Skeletal muscle satellite cell (primary cell): ENCODE measurements at regions not wholly inside any gene's neighbourhood (a gene's known extent, or its start where the extent isn't known, plus 50 kb on each side); places are given as distances from the start of the nearest gene placed in this dataset.

Experiments
- H3K27me3 ChIP-seq: 2 replicates; pipeline ENCODE4 v1.7.0; 2013; ENCODE audit warnings: low read length; ENCODE audit not compliant: control insufficient read depth, insufficient read depth
- H3K36me3 ChIP-seq: 2 replicates; pipeline ENCODE4 v1.7.0; 2013; ENCODE audit warnings: mild to moderate bottlenecking, control low read depth, low read length; ENCODE audit not compliant: insufficient read depth
- H3K4me1 ChIP-seq: 2 replicates; pipeline ENCODE4 v1.7.0; 2013; ENCODE audit warnings: low read length; ENCODE audit not compliant: control insufficient read depth, insufficient read depth
- H3K4me2 ChIP-seq: 2 replicates; pipeline ENCODE4 v1.7.0; 2013; ENCODE audit warnings: mild to moderate bottlenecking, low read length
- H3K4me3 ChIP-seq: 2 replicates; pipeline ENCODE4 v1.7.0; 2013; ENCODE audit warnings: low read length
- H3K9ac ChIP-seq: 2 replicates; pipeline ENCODE4 v1.7.0; 2013; ENCODE audit warnings: mild to moderate bottlenecking, low read depth, low read length, moderate library complexity
- H3K9me3 ChIP-seq: replicated peaks from 2 replicates; pipeline ENCODE4 v1.7.0; 2013; ENCODE audit warnings: mild to moderate bottlenecking, control low read depth, low read length

- Histone ChIP-seq H3K4me3 (no peak overlapping the region), H3K27me3 (peaks cover 35% of the 10 kb centered on the region), H3K9me3 (peaks cover 8% of the 10 kb centered on the region), H3K4me1 (no peaks in the 10 kb centered on the region), H3K36me3 (no peaks in the 10 kb centered on the region), H3K4me2 (no peak overlapping the region), H3K9ac (no peak overlapping the region)
Measured at GRCh38 chrX:39609941-39610340, 487.8 kb downstream of the BCOR start.

DNA sequence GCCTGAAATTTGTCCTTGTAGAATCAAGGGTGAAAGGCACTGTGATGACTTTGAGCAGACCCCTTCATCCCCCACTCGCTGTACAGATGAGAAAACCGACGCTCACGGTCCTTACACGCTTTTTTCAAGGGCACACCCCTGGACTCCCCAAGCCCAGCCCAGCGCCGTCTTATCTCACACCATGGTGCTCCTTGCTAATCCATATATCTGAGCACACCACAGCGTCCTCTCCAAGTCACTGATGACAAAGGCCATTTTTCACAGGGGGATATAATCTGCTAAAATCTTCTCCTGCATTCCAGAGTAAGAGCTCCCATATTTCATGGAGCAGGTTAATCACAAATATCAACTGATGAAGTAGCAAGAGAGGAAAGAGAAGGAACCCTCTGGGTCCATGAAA is 486.3 kb downstream of the BCOR start:
- Histone ChIP-seq H3K9ac (no peak overlapping the region), H3K4me3 (no peak overlapping the region), H3K9me3 (peaks cover 8% of the 10 kb centered on the region), H3K27me3 (peaks cover 42% of the 10 kb centered on the region), H3K36me3 (no peaks in the 10 kb centered on the region), H3K4me1 (no peaks in the 10 kb centered on the region), H3K4me2 (no peak overlapping the region)

- H3K4me2 ChIP-seq: peak overlapping the region; percentile 33
- H3K9me3 ChIP-seq: no peaks in the 10 kb centered on the region
- H3K36me3 ChIP-seq: no peaks in the 10 kb centered on the region
- H3K27me3 ChIP-seq: peaks cover 49% of the 10 kb centered on the region
- H3K4me3 ChIP-seq: no peak overlapping the region
- no peaks in the 10 kb centered on the region for H3K4me1 ChIP-seq
- H3K9ac ChIP-seq: no peak overlapping the region
Measured at GRCh38 chrX:39613482-39613995, 484.2 kb downstream of the BCOR start.

DNA sequence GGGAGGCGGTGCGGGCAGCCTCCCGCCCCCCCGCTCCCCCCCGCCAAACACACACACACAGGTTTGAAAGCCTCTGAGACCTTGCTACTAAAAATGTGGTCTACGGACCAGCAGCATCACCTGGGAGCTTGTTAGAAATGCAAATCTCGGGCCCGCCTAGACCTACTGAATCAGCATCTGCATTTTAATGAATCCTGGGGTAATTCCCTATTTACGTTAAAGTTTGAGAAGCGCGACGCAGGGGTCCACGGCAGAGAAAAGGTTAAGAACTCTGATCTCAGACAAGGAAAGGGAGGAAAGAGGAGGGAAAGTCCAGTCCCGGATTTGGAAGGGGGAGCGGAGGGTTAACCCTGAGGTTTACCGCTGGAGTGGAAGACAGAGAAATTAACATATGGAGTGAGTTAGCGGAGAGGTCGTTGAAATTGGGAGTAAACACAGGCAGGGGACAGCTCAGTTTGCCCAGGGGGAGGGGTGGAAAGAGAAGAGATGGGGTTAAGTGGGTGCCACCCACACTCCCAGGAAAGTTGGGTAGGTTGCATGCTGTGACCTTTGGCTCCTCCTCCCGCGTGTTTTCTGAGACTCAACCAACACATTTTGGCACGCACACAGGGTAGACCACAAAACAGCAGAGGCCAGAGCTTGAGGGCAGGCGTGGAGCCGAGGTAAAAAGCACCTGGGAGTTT is 483.6 kb downstream of the BCOR start:
- Histone ChIP-seq H3K9ac (no peak overlapping the region), H3K4me1 (no peaks in the 10 kb centered on the region), H3K27me3 (peaks cover 49% of the 10 kb centered on the region), H3K4me3 (no peak overlapping the region), H3K36me3 (no peaks in the 10 kb centered on the region), H3K4me2 (no peak overlapping the region), H3K9me3 (no peaks in the 10 kb centered on the region)

DNA sequence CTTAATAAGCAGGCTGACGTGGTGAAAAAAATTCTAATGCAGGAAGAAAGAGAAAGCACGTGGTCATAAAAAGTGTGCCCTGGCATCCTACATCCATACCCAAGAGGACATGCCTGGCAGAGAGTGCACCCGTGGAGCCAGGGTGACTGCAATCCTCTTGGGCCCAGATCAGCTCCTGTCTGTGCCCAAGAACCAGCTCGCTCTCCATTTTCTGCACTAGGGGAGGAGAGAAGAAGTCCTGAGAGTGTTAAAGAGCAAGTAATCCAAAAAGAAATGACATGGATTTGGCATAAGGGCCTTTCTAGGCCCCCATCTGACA is 483.1 kb downstream of the BCOR start:
- no peak overlapping the region for H3K4me3 ChIP-seq
- H3K36me3 ChIP-seq: no peaks in the 10 kb centered on the region
- peaks cover 48% of the 10 kb centered on the region for H3K27me3 ChIP-seq
- no peak overlapping the region for H3K4me2 ChIP-seq
- H3K4me1 ChIP-seq: no peaks in the 10 kb centered on the region
- no peak overlapping the region for H3K9ac ChIP-seq
- H3K9me3 ChIP-seq: no peaks in the 10 kb centered on the region

DNA sequence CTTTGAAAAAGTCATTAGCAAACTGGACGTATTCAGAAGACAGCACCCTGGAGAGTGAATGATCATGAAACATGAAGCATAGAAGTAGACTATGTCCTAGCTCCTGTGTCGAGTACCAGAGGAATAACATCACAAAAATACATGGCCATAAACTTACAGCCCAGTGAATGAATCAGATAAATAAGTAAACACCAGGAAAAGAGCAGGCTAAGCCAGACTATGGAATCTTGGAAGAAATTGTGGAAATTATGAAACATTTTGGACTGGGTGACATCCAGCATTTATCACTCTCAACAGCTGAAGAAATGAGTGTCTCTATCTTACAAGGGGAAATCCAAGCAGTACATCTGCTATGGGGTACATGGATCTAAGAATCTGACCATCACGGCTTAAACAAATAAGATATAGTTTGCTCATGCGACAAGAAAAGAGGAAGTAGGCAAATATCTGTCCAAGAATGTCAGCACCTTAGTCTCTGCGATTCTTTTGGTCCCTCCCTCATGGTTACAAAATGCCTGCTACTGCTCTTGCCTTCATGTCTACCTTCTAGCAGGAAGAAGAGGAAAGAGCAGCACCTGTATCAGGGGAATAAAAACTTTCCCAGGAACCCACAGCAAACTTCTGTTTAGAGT is 481.5 kb downstream of the BCOR start:
- no peaks in the 10 kb centered on the region for H3K4me1 ChIP-seq
- no peaks in the 10 kb centered on the region for H3K9me3 ChIP-seq
- H3K9ac ChIP-seq: no peak overlapping the region
- H3K27me3 ChIP-seq: peaks cover 41% of the 10 kb centered on the region
- H3K36me3 ChIP-seq: no peaks in the 10 kb centered on the region
- no peak overlapping the region for H3K4me2 ChIP-seq
- H3K4me3 ChIP-seq: no peak overlapping the region

DNA sequence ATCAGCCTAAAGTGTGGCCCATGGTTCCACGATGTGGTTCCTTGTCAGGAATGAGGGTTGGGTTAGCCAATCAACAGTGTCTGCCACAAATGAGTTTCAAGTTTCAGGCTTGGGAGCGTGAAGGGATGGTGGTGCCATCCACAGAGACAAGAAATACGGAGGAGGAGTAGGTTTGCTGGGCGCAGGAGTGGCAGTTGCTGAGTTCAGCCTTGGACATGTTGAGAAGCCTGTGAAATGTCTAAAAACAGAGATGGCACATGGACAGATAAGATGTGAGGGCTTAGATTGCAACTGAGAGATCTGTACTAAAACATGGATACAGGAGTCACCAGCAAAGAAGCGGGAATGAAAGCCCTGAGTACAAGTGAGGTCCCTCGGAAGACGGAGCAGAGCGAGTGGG is 481.0 kb downstream of the BCOR start:
- Histone ChIP-seq H3K9me3 (no peaks in the 10 kb centered on the region), H3K4me3 (no peak overlapping the region), H3K27me3 (peaks cover 36% of the 10 kb centered on the region), H3K4me2 (no peak overlapping the region), H3K9ac (no peak overlapping the region), H3K36me3 (no peaks in the 10 kb centered on the region), H3K4me1 (no peaks in the 10 kb centered on the region)

GRCh38 chrX:39618178-39618577 is 479.6 kb downstream of the BCOR start:
- Histone ChIP-seq H3K9me3 (no peaks in the 10 kb centered on the region), H3K4me1 (no peaks in the 10 kb centered on the region), H3K9ac (no peak overlapping the region), H3K4me2 (no peak overlapping the region), H3K36me3 (no peaks in the 10 kb centered on the region), H3K27me3 (peaks cover 42% of the 10 kb centered on the region), H3K4me3 (no peak overlapping the region)

GRCh38 chrX:39619182-39620009 is 478.4 kb downstream of the BCOR start:
- Histone ChIP-seq H3K9me3 (no peaks in the 10 kb centered on the region), H3K4me3 (no peak overlapping the region), H3K9ac (no peak overlapping the region), H3K36me3 (no peaks in the 10 kb centered on the region), H3K27me3 (peaks cover 36% of the 10 kb centered on the region), H3K4me2 (no peak overlapping the region), H3K4me1 (no peaks in the 10 kb centered on the region)

DNA sequence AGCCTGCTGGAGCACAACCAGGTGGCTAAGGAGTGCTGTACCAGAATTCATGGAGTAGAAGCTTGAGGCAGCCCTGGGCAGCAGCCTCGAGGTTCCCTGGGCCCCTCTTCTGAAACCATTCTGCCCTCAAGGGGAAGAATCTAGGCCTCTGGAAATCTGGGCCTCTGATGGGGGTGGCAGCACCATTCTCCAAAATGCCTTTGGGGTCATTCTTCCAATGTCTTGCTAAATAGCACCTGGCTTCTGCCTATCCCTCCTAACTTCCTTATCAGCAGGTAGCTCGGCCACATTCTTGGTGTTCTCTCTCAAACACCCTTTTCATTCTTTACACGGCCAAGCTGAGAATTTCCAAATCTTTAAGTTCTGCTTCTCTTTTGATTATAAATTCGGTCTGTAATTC is 473.6 kb downstream of the BCOR start:
- Histone ChIP-seq H3K9ac (no peak overlapping the region), H3K4me1 (no peaks in the 10 kb centered on the region), H3K4me2 (no peak overlapping the region), H3K27me3 (peaks cover 18% of the 10 kb centered on the region), H3K9me3 (no peaks in the 10 kb centered on the region), H3K36me3 (no peaks in the 10 kb centered on the region), H3K4me3 (no peak overlapping the region)

- H3K9me3 ChIP-seq: no peaks in the 10 kb centered on the region
- peaks cover 22% of the 10 kb centered on the region for H3K27me3 ChIP-seq
- no peaks in the 10 kb centered on the region for H3K36me3 ChIP-seq
- no peaks in the 10 kb centered on the region for H3K4me1 ChIP-seq
- no peak overlapping the region for H3K4me2 ChIP-seq
- no peak overlapping the region for H3K9ac ChIP-seq
- no peak overlapping the region for H3K4me3 ChIP-seq
Measured at GRCh38 chrX:39625810-39626209, 471.9 kb downstream of the BCOR start.
